Suprapubic skin (tissue), 4 donors: ENCODE measurements at regions not wholly inside any gene's neighbourhood (a gene's known extent, or its start where the extent isn't known, plus 50 kb on each side); places are given as distances from the start of the nearest gene placed in this dataset.

Source experiments
- POLR2A ChIP-seq, 2 donors: fragments of 450-650 bp; IDR thresholded peaks; one replicate each; pipeline ENCODE4 v1.6.1; 2017; ENCODE audit warnings: antibody characterized with exemption in 2 of 2, mild to moderate bottlenecking in 2 of 2, moderate library complexity in 2 of 2
- POLR2AphosphoS5 ChIP-seq, 3 donors: sonication (generic); formaldehyde crosslinking; IDR thresholded peaks; one replicate each; pipeline ENCODE4 v1.6.1; 2017; ENCODE audit warnings: antibody characterized with exemption in 3 of 3

DNA sequence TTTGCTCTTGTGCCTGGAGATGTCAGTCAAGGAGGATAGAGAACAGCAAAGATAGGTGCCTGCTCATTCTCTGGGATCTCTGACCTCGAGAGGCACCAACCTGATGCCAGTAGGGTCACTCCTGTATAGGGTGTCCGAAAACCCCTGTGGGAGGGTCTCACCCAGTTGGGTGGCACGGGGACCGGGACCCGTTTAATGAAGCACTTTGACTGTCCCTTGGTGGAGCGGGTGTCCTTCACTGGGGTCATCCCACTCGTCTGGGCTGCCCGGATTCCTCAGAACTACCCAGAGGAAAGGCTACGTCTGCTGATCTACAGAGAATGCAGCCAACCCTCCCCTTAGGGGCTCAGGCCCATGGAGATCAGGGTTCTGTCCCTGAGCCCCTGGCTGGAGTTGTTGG lies 157.6 kb downstream of the CAPZA3 start:
- TF ChIP-seq POLR2A (IDR thresholded peaks at IDR 0.05) (no peak), POLR2AphosphoS5 (IDR thresholded peaks at IDR 0.05) (no peak)
